Ascending aorta (tissue), 2 donors: ENCODE measurements at regions not wholly inside any gene's neighbourhood (a gene's known extent, or its start where the extent isn't known, plus 50 kb on each side); places are given as distances from the start of the nearest gene placed in this dataset.

Experiments used
- DNase-seq, 2 donors: peaks; one replicate each; pipeline ENCODE4 v3.0.0-alpha.2; 2019; ENCODE audit warnings: low spot score in 2 of 2
- H3K27ac ChIP-seq, 2 donors: fragments of 200-600 bp; sonication (generic); one replicate each; pipeline ENCODE4 v1.5.1; 2016 to 2017; ENCODE audit warnings: mild to moderate bottlenecking in 1 of 2
- H3K27me3 ChIP-seq: fragments of 200-600 bp; sonication (generic); one replicate; pipeline ENCODE4 v1.5.1; 2017
- H3K36me3 ChIP-seq, 2 donors: fragments of 200-600 bp; sonication (generic); one replicate each; pipeline ENCODE4 v1.5.1; 2016
- H3K4me1 ChIP-seq, 2 donors: fragments of 200-600 bp; sonication (generic); one replicate each; pipeline ENCODE4 v1.5.1; 2016 to 2017; ENCODE audit warnings: mild to moderate bottlenecking in 1 of 2
- H3K4me3 ChIP-seq, 2 donors: fragments of 200-600 bp; sonication (generic); one replicate each; pipeline ENCODE4 v1.5.1; 2016 to 2017; ENCODE audit warnings: mild to moderate bottlenecking in 1 of 2
- H3K9me3 ChIP-seq, 2 donors: fragments of 200-600 bp; sonication (generic); one replicate each; pipeline ENCODE4 v1.5.1; 2016
- CTCF ChIP-seq, 3 experiments: fragments of 200-600 bp in 2 of 3; fragments of 450-650 bp in 1 of 3; sonication (generic) in 2 of 3; IDR thresholded peaks; one replicate each; pipeline ENCODE4 v1.5.1; 2016 to 2019; ENCODE audit warnings: antibody characterized with exemption in 3 of 3, mild to moderate bottlenecking in 1 of 3, moderate library complexity in 1 of 3
- intact Hi-C: fragments of 100-400 bp; cut with DNase I; formaldehyde crosslinking; loops from one replicate; pipeline ENCODE4 v1.15.1; 2023

GRCh38 chr1:56079391-56079790, 500.0 kb downstream of the PLPP3 start:
- Histone ChIP-seq H3K27me3 (no peaks in the 10 kb centered on the region), H3K4me1 (peaks cover 0 to 8% of the 10 kb centered on the region in 2 donors), H3K27ac (no peak overlapping the region), H3K9me3 (no peaks in the 10 kb centered on the region), H3K36me3 (no peaks in the 10 kb centered on the region), H3K4me3 (no peak overlapping the region)
- intact Hi-C loops = loop anchor here (10.0 kb wide), 1 partner anchor 445 kb away; no protein-coding TSS in a partner anchor
- no peak for DNase-seq
- TF ChIP-seq CTCF (IDR thresholded peaks at IDR 0.05) = no peak

- no peaks in the 10 kb centered on the region for H3K36me3 ChIP-seq
- no peaks in the 10 kb centered on the region for H3K27me3 ChIP-seq
- DNase-seq = no peak
- intact Hi-C loops = loop anchor here (10.0 kb wide), 1 partner anchor 442 kb away; no protein-coding TSS in a partner anchor
- H3K27ac ChIP-seq = peak overlapping the region in 1 of 2 donors; percentile 25
- H3K4me3 ChIP-seq = no peak overlapping the region
- no peaks in the 10 kb centered on the region for H3K9me3 ChIP-seq
- peaks cover 3 to 17% of the 10 kb centered on the region in 2 donors for H3K4me1 ChIP-seq
- no peak for TF ChIP-seq CTCF (IDR thresholded peaks at IDR 0.05)
Measured at GRCh38 chr1:56077206-56077605, 502.2 kb downstream of the PLPP3 start.

- intact Hi-C loops = loop anchor here (5.0 to 10.0 kb wide), 5 partner anchors 183 to 647 kb away; no protein-coding TSS in a partner anchor
- Histone ChIP-seq H3K4me1 (peaks cover 4 to 21% of the 10 kb centered on the region in 2 donors), H3K4me3 (peak overlapping the region in 1 of 2 donors; percentile 5), H3K36me3 (no peaks in the 10 kb centered on the region), H3K27ac (peak overlapping the region; percentile 81 to 90), H3K27me3 (no peaks in the 10 kb centered on the region), H3K9me3 (no peaks in the 10 kb centered on the region)
- DNase-seq = peak in 1 of 2 donors; percentile 91
- TF ChIP-seq CTCF (IDR thresholded peaks at IDR 0.05) = no peak
Measured at GRCh38 chr1:56074007-56074651, 505.2 kb downstream of the PLPP3 start.

GRCh38 chr1:56073614-56074006, 505.8 kb downstream of the PLPP3 start:
- intact Hi-C loops = loop anchor here (5.0 to 10.0 kb wide), 5 partner anchors 184 to 646 kb away; no protein-coding TSS in a partner anchor
- no peak for TF ChIP-seq CTCF (IDR thresholded peaks at IDR 0.05)
- Histone ChIP-seq H3K36me3 (no peaks in the 10 kb centered on the region), H3K4me1 (peaks cover 5 to 24% of the 10 kb centered on the region in 2 donors), H3K27ac (peak overlapping the region; percentile 81 to 90), H3K27me3 (no peaks in the 10 kb centered on the region), H3K4me3 (no peak overlapping the region), H3K9me3 (no peaks in the 10 kb centered on the region)
- no peak for DNase-seq

GRCh38 chr1:56073206-56073605, 506.2 kb downstream of the PLPP3 start:
- Histone ChIP-seq H3K27me3 (no peaks in the 10 kb centered on the region), H3K9me3 (no peaks in the 10 kb centered on the region), H3K27ac (peak overlapping the region; percentile 81 to 90), H3K4me3 (no peak overlapping the region), H3K36me3 (no peaks in the 10 kb centered on the region), H3K4me1 (peaks cover 5 to 28% of the 10 kb centered on the region in 2 donors)
- DNase-seq = no peak
- TF ChIP-seq CTCF (IDR thresholded peaks at IDR 0.05) = no peak
- intact Hi-C loops = loop anchor here (5.0 to 10.0 kb wide), 5 partner anchors 184 to 646 kb away; no protein-coding TSS in a partner anchor
